OCI-LY1 (cell line): ENCODE measurements at regions not wholly inside any gene's neighbourhood (a gene's known extent, or its start where the extent isn't known, plus 50 kb on each side); places are given as distances from the start of the nearest gene placed in this dataset.

Experiments
- EZH2 ChIP-seq: fragments of 200-600 bp; sonication (generic), shearing (Covaris generic); IDR thresholded peaks from 2 replicates; pipeline ENCODE4 v1.8.0; 2017; ENCODE audit warnings: borderline replicate concordance, mixed run types, mild to moderate bottlenecking, antibody characterized with exemption, low read length, moderate library complexity, mixed read lengths
- TF ChIP-seq, protein P1 (sequence below): fragments of 200-600 bp; sonication (generic), shearing (Covaris generic); IDR thresholded peaks from 2 replicates; pipeline ENCODE4 v1.5.1; 2017; ENCODE audit warnings: mild to moderate bottlenecking, antibody characterized with exemption, low read length, moderate library complexity, mixed read lengths

DNA sequence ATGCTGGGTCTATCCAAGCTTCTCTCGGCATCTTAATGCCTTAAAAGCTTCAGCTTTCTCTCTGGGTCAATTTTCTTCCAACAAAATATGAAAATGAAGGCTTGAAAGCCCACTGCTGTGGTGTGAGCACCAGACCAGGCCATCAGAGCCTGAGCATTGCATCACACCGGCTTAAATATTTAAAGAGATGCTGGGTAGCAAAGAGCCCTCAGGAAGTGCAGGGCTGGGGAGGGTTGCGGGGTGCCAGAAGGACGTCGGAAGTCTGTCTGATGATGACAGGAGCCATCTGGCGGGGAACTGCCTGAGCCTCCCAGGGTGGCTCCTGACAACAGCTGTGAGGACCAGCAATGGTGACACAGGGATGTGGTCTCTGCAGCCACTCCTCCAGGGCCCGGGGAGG lies 185.5 kb downstream of the OLFM1 start:
- TF ChIP-seq, protein P1, sequence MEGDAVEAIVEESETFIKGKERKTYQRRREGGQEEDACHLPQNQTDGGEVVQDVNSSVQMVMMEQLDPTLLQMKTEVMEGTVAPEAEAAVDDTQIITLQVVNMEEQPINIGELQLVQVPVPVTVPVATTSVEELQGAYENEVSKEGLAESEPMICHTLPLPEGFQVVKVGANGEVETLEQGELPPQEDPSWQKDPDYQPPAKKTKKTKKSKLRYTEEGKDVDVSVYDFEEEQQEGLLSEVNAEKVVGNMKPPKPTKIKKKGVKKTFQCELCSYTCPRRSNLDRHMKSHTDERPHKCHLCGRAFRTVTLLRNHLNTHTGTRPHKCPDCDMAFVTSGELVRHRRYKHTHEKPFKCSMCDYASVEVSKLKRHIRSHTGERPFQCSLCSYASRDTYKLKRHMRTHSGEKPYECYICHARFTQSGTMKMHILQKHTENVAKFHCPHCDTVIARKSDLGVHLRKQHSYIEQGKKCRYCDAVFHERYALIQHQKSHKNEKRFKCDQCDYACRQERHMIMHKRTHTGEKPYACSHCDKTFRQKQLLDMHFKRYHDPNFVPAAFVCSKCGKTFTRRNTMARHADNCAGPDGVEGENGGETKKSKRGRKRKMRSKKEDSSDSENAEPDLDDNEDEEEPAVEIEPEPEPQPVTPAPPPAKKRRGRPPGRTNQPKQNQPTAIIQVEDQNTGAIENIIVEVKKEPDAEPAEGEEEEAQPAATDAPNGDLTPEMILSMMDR: no peak
- no peak for TF ChIP-seq EZH2
